GM10266 (cell line): ENCODE measurements at regions not wholly inside any gene's neighbourhood (a gene's known extent, or its start where the extent isn't known, plus 50 kb on each side); places are given as distances from the start of the nearest gene placed in this dataset.

Experiments used
- DNase-seq: peaks from one replicate; pipeline ENCODE4 v3.0.0; 2012; ENCODE audit errors: extremely low spot score
- TF ChIP-seq, protein P1 (sequence below): IDR thresholded peaks from 2 replicates; pipeline ENCODE4 v1.5.1; 2012; ENCODE audit warnings: mild to moderate bottlenecking, low read depth; ENCODE audit not compliant: control insufficient read depth, insufficient read depth; ENCODE audit errors: missing control alignments

DNA sequence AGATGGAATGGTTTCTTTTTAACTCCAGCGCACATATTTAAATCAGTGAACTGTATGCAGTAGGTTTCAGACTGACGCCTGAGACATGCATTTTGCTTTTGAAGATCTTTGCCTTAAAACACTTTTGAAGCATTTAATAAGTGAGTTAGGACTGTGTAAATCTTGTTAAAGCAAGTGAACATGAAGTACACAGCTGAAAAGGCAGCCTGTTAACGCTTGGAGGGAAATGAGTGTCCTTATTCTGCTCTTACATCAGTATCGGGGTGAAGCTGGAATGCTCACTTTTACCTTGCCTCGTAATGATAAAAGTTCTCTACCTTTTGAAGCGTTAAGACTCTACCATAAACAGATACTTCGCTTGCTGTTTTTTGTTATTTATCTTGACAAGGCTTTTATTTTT, 552.2 kb downstream of the ZNF608 start:
- TF ChIP-seq, protein P1, sequence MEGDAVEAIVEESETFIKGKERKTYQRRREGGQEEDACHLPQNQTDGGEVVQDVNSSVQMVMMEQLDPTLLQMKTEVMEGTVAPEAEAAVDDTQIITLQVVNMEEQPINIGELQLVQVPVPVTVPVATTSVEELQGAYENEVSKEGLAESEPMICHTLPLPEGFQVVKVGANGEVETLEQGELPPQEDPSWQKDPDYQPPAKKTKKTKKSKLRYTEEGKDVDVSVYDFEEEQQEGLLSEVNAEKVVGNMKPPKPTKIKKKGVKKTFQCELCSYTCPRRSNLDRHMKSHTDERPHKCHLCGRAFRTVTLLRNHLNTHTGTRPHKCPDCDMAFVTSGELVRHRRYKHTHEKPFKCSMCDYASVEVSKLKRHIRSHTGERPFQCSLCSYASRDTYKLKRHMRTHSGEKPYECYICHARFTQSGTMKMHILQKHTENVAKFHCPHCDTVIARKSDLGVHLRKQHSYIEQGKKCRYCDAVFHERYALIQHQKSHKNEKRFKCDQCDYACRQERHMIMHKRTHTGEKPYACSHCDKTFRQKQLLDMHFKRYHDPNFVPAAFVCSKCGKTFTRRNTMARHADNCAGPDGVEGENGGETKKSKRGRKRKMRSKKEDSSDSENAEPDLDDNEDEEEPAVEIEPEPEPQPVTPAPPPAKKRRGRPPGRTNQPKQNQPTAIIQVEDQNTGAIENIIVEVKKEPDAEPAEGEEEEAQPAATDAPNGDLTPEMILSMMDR = no peak
- no peak for DNase-seq

DNA sequence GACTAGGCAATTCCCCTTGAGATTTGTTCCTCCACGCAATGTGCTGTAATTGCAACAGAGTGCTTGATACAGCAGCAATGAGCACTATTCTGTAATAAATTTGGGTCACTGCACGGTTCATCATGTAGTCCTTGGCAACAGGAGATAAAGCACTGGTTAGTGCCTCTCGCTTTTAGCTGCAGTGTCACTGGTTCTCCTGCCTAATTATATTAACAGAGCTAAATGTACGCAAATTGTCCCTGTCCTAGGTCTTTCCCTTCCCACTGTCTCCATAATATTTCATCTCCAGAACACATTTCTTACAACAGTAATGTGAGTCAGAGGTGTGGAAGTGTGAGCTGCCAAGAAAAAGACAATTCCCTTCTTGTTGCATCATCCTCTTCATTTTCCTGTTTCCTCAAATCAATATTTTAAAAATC, 553.1 kb downstream of the ZNF608 start:
- DNase-seq = no peak
- TF ChIP-seq, protein P1 = no peak

DNA sequence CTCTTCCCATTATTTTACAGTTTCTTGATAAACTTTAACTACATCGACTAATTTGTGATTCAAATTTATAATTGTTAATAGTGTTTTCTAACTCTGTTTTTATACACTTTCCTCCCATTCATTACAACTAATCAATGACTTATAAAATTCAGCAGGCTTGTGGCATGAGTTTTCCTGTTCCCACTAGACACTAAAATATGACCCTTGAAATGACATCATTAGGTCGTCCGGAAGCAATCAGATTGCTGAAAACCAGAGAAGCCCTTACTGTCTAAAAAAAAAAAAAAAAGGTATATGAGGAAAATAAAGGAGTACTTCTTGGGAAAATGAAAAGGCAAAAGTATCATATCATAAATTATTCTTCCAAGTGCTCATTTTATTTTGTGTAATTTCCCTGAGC, 553.7 kb downstream of the ZNF608 start:
- DNase-seq = no peak
- TF ChIP-seq, protein P1 = no peak

DNA sequence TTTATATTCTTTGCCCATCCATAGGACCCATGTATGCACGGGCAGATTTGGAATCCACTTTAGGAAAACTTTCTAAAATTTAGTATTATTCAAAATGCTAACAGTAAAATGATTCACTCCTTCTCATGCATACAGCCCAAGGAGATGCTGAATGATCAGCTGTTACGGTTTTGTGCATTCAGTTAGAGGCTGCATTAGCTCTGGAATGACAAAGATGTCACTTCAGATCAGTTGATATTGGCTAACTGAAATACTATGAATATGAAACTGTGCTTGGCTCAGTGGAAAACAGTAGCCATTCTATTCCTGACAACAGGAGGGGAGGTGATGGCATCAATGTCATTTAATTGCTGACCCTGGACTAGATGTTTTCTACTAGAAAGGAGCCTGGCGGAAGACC, 560.7 kb downstream of the ZNF608 start:
- TF ChIP-seq, protein P1 = no peak
- DNase-seq = no peak

DNA sequence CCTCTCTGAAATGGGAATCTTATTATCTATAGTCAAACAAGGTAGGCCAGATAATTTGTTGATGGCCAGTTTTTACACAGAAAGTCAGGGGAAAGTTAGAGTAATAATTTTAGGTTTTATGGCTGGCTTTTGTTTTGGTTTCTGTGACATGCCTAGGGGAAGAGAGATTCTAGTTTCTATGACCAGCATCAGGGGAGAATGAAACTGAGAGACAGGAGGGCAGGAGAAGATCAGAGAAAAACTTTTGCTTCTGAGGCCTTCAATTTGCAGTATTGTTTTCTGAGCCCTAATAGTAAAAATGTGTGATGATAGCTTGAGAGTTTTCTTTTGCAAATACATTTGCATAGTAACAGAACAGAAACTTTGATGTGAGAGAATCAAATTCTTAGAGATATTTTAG, 564.3 kb downstream of the ZNF608 start:
- TF ChIP-seq, protein P1 = no peak
- no peak for DNase-seq

DNA sequence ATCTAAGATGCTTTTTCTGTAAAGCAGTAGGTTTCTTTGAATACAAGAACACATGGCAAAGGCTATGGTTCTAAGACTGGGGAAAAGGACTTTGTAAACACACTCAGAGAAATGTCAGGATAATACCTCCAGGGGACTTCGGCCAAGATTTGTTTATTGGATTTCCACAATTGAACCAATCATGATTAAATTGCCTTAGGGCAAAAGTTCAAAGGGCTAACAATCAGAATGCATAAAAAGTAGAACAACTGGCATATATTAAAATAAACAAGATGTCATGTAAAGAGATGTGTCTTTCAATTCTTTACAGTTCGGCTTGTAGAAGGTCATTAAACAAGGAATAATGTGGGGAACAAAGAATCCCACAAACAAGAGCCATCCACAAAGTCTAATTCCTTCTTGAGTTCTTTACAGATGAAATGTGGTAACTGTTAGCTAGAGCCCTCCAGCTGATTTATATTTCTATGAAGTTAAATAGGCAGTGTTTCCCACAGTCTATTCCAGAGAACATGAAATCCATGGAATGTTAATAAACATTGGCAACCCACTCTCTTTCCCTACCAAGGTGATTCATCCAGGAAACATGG, 565.5 kb downstream of the ZNF608 start:
- no peak for DNase-seq
- TF ChIP-seq, protein P1 = no peak

DNA sequence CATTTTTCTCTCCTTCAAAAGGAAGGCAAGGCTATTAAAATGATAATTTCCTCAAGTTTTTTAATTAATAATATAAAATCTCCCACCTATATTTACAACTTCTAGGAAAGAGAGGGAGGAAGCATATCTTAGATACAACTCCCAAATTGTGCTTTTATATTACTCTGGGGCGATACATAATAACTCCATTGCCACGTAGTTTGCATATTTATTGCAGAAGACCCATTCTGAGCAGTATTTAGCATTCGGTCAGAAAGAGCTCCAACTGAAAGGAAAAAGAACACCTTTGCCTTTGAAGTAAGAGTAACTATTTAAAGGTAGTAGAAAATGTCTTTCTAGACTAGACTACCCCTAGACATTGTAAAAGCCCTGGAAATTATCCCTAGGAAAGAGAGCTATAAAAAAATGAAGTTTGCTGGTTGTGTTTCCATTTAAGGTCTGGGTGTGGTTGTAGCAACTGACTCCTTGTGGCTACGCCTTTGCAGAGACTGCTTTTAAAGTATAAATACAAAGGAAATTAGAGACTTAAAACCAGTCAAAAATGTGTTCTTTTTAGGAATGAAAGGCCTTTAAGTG, 566.1 kb downstream of the ZNF608 start:
- no peak for DNase-seq

More for the DNA sequence above, 566.1 kb downstream of the ZNF608 start:
- TF ChIP-seq, protein P1 = no peak
